ENCODE measurements at regions not wholly inside any gene's neighbourhood (a gene's known extent, or its start where the extent isn't known, plus 50 kb on each side); places are given as distances from the start of the nearest gene placed in this dataset.

DNA sequence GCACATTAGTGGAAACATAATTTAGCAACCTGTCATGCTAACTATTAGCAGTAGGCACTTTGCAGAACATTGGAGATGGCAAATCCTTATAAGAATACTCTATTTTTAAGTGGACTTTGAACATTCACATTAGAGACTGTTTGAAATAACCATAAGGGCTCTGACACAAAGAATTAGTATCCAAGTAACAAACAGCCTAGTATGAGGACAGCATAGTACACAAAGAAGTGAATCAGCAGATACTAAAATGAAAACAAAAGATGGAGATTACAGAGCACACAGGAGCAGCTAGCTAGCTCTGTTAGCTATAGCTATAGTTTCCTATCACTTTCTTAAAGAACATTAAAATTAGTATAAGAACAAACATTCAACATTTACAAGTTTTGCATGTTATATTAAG, 256.3 kb upstream of the SPOPL start:
- TF ChIP-seq, protein P1, sequence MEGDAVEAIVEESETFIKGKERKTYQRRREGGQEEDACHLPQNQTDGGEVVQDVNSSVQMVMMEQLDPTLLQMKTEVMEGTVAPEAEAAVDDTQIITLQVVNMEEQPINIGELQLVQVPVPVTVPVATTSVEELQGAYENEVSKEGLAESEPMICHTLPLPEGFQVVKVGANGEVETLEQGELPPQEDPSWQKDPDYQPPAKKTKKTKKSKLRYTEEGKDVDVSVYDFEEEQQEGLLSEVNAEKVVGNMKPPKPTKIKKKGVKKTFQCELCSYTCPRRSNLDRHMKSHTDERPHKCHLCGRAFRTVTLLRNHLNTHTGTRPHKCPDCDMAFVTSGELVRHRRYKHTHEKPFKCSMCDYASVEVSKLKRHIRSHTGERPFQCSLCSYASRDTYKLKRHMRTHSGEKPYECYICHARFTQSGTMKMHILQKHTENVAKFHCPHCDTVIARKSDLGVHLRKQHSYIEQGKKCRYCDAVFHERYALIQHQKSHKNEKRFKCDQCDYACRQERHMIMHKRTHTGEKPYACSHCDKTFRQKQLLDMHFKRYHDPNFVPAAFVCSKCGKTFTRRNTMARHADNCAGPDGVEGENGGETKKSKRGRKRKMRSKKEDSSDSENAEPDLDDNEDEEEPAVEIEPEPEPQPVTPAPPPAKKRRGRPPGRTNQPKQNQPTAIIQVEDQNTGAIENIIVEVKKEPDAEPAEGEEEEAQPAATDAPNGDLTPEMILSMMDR (IDR thresholded peaks at IDR 0.05): no peak
- no peak for TF ChIP-seq POLR2A (IDR thresholded peaks at IDR 0.05)

All from Peyer's patch (tissue), 4 donors.